Daoy (cell line): ENCODE measurements at regions not wholly inside any gene's neighbourhood (a gene's known extent, or its start where the extent isn't known, plus 50 kb on each side); places are given as distances from the start of the nearest gene placed in this dataset.
"Not testable (repeated sequence)": the region's sequence is repeated elsewhere in the genome, so short reads cannot be mapped to it uniquely, and the experiment has no call there.

Experiments
- DNase-seq: peaks from one replicate; pipeline ENCODE4 v3.0.0-alpha.2; 2015; ENCODE audit warnings: low read depth

GRCh38 chr15:20680257-20680815 lies 138.7 kb upstream of the GOLGA6L6 start:
- not testable (repeated sequence) for DNase-seq

DNA sequence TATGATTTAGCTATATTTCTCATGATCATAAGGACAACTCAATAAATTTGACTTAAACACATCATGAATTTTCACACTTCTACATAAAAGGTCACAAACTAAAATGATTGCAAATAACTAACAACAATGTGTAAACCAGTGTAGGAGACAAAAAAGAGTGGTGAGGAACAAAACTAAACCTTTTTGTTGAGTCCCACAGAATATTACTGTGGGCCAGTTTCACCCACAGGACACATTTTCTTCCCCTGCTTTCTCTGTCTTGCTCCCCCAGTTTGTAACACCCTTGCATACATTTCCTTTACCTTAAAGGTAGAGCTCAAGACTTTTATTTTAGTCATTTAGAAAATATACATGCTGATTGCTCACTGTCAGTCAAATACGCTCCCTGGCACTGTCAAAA lies 130.9 kb upstream of the GOLGA6L6 start:
- no peak for DNase-seq

- no peak for DNase-seq
These were observed 130.1 kb upstream of the GOLGA6L6 start for GRCh38 chr15:20671675-20672074.

- not testable (repeated sequence) for DNase-seq
These were observed 124.8 kb upstream of the GOLGA6L6 start for GRCh38 chr15:20666410-20666809.

DNA sequence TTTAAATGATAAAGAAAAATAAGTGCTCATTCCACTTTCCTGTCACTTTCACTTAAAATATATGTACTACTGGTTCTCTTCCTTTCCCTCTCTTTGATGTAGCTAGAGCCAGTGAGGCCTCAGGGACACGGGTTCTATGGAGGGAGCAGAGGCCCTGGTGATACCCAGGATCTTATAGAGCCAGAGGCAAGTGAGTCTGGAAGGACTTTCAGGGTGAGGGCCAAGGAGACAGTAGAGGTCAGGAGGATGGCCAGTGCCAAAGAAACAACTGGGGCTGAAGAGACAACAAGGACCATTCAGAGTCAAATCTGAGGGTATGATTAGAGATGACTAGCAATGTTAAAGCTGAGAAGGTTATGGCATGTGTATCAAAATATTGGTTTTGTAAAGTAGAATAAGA lies 124.1 kb upstream of the GOLGA6L6 start:
- DNase-seq = no peak

DNA sequence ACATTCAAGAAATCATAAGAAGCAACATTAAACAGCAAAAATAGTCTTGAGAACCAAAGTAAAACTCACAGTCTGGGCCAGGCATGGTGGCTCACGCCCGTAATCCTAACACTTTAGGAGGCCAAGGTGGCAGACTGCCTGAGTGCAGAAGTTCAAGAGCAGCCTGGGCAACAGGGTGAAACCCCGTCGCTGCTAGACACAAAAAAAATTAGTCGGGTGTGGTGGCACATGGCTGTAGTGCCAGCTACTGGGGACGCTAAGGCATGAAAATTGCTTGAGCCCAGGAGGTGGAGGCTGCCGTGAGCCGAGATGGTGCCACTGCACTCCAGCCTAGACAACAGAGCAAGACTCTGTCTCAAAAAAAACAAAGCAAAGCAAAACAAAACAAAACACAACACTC lies 117.7 kb upstream of the GOLGA6L6 start:
- peak; percentile 26 for DNase-seq

- no peak for DNase-seq
These were observed 116.4 kb upstream of the GOLGA6L6 start for GRCh38 chr15:20658024-20658423.

DNA sequence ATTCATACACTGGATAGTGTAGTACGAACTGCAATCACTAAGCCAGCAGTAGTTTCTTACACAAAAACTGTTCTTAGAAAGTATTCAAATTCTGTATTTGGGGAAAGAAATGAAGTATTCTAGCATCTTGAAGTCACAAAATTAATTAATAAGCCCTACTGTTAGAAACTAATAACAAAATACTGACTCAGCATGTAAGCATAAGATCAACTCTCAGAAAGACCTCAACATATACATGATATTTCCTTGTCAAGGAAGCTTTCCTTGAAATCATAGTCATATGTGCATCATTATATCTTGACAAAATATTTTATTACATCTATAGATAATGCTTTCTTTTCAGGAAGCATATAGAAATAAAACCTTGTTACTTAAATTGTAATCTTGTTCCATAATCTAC lies 115.5 kb upstream of the GOLGA6L6 start:
- DNase-seq = no peak

DNA sequence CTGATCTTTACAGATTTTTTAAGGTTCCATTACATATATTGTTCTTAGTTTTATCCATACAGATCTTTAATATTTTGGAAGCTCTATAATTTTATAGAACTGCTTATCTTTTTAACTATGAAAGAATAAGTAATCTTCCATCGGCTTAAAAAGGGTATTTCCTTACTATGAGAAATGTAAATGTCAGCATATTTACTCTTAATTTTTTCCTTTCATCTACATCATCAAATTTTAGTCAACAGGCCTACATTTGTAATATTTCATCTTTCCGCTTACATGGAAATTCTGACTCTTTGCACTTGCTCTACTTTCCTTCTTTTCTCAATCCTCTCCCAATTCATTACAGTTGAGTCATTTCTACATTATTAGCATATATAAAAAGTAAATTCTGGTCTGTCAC lies 111.3 kb upstream of the GOLGA6L6 start:
- no peak for DNase-seq

DNA sequence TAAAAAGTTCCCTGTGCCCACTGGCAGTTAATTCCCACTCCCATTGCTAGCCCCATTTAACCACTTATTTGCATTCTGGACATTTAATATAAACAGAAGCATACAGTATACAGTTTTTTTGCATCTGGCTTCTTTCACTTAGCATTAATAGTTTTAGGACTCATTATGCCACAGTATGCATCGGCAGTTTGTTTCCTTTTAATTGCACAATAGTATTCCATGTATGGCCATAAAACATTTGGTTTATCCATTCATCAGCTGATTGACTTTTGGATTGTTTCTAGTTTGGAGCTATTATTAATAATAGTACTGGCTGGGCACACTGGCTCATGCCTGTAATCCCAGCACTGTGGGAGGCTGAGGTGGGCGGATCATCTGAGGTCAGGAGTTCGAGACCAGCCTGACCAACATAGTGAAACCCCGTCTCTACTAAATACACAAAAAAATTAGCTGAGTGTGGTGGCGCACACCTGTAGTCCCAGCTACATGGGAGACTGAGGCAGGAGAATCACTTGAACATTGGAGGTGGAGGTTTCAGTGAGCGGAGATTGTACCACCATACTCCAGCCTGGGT lies 106.9 kb upstream of the GOLGA6L6 start:
- DNase-seq = not testable (repeated sequence)

GRCh38 chr15:20646529-20647142 lies 105.0 kb upstream of the GOLGA6L6 start:
- no peak for DNase-seq

DNA sequence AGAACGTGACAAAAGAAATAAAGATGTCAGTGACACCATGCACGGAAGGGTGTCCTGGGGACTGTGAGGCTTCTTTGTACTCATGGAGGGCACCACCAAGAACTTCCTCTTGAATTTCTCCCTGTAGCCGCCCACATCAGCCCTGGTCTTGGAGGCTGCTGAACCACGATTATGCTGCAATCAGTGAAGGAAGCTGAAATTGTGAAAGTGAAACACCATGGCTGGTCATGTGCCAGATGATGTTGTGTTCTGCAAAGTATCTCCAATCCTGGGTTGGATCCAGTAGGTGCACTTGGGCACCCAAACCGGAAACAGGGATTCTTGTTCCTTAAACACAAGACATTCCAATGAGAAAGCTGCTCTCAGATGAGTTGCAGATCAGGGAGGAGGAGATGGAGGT lies 104.4 kb upstream of the GOLGA6L6 start:
- peak; percentile 60 for DNase-seq

- no peak for DNase-seq
These were observed 103.3 kb upstream of the GOLGA6L6 start for GRCh38 chr15:20644896-20645295.

DNA sequence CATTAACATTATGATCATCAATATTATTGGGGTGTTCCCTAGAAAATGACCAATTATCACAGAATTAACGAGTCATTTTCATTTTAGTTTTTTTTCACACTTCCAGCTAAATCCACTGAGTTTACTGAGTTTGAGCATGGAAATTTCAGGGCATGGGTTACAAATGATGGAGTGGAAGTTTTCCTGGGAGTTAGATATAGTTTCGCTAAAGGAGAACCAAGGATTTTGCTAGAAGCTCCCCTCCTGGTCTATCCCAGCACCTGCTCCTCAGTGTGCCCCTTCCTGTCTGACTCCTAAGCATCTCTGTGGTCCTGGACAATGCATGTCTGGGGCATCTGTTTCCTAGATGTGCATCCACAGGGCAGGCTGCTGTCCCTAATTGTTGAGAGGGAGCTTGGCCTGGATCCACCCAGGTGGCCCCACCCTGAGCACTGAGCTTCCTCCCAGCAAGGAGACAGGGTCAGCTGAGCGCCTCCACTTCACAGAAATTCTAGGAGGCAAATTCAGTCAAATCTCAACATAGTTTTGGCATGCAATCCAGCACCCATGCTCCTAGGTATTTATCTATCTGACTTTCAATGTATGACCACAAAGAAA lies 102.3 kb upstream of the GOLGA6L6 start:
- DNase-seq = no peak

DNA sequence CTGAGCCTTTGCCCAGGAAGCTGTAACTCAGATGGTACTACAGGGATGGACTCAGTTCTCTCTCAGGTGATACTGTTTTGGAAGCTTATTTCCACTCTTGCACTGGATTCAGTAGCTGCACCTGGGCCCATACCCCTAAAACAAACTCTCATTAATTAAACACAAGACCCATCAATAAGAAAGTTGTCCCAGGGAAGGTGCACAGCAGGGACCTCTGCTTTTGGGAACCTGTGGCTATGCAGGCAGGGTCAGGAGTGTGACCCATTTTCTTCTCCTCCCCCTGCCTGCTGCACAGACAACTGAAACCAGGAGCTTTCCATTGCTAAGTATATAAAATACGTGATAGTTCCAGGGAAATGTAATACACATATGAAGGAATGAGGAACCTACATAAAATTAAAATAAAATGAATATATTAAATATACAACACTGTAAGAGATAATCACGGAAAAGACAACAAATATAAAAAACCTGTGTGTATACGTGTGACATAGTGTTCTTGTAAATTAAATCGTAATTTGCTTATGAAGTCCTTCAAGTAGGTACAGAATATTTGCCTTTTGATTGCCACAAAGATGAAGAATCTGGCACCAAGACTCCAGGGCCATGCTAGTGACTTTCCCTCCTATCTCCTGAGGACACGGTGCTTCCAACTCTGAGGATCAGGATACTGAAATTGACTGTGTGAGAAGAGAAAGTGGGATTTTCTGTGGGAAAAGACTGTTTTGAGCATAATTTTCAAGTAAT lies 101.6 kb upstream of the GOLGA6L6 start:
- no peak for DNase-seq

- DNase-seq = no peak
These were observed 100.6 kb upstream of the GOLGA6L6 start for GRCh38 chr15:20642054-20642767.

DNA sequence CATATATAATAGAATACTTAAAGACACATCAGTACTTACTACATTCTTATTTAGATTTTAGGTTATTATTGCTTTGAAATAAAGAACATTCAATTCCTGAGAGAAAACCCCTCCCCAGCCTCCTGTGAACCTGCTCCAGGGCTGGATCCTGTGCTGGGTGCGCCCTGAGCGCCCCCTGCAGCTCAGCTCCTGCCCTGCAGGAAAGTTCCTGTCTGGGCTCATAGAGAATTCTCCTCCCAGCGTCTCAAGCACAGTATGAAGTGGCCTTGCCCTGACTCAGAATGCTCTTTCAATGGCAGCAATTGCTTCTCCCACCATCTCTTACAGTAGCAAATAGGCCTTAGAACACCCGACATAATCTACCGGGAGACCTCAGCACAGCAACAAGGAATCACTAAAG lies 98.8 kb upstream of the GOLGA6L6 start:
- DNase-seq = not testable (repeated sequence)

DNA sequence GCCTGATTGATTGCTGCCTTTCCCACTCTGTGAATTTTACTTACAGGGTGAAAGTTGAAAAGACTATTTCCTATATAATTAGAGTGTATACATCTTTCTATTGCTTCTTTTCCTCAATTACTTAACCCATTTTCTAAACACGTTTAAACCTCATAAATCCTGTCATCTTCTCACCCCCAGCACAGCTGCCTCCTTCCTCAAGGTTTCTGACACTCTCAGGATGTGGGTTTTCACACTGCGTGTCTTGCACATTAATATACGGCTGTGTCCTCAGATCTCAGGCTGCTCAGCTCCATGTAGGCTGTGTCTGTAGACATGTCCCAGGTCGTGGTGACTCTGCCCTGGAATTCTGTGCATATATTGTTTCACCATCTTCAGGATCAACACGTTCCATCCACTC lies 97.6 kb upstream of the GOLGA6L6 start:
- DNase-seq = not testable (repeated sequence)

DNA sequence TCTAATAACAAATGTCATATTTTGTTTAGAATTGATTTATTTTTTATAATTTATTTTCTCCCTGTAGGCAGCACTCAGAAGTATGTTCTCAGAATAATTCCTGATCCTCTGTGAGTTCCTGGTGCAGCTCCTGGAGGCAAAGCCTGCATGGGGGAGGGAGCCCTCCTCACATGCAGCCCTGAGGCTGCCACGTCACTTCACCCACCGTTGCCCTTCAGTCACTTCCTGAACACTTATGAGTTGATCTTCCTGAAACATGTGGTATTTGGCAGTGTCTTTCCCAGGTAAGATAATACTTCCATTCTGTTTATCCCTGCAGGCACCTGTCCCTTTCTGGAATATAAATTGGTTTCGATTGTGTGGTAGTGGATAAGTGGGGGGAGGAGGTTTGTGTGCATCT lies 95.9 kb upstream of the GOLGA6L6 start:
- not testable (repeated sequence) for DNase-seq

DNA sequence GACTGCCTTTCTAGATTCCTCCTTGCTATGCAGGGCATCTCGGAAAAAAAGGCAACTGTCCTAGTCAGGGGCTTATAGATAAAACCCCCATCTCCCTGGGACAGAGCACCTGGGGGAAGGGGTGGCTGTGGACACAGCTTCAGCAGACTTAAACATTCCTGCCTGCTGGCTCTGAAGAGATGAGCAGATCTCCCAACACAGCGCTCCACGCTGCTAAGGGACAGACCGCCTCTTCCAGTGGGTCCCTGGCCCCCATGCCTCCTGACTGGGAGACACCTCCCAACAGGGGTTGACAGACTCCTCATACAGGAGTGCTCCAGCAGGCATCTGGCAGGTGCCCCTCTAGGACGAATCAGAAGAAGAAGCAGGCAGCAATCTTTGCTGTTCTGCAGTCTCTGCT lies 87.9 kb upstream of the GOLGA6L6 start:
- DNase-seq = not testable (repeated sequence)

GRCh38 chr15:20628538-20628937 lies 86.9 kb upstream of the GOLGA6L6 start:
- not testable (repeated sequence) for DNase-seq

- DNase-seq = not testable (repeated sequence)
These were observed 83.9 kb upstream of the GOLGA6L6 start for GRCh38 chr15:20625469-20625868.
